IMR-90 (cell line): ENCODE measurements at regions not wholly inside any gene's neighbourhood (a gene's known extent, or its start where the extent isn't known, plus 50 kb on each side); places are given as distances from the start of the nearest gene placed in this dataset.

Experiments used
- CHD1 ChIP-seq: IDR thresholded peaks from 2 replicates; pipeline ENCODE4 v1.6.1; 2012; ENCODE audit warnings: low read depth, low read length, improper control_type of control experiment
- POLR2A ChIP-seq: IDR thresholded peaks from 2 replicates; pipeline ENCODE4 v1.6.1; 2012; ENCODE audit warnings: mild to moderate bottlenecking, low read depth, low read length
- TF ChIP-seq, protein P1 (sequence below): conservative IDR thresholded peaks from 2 replicates; pipeline ENCODE4 v1.5.1; 2012; ENCODE audit warnings: mild to moderate bottlenecking, low read depth, low read length, improper control_type of control experiment

GRCh38 chr14:89489761-89490437 is 72.9 kb upstream of the FOXN3 start:
- TF ChIP-seq, protein P1, sequence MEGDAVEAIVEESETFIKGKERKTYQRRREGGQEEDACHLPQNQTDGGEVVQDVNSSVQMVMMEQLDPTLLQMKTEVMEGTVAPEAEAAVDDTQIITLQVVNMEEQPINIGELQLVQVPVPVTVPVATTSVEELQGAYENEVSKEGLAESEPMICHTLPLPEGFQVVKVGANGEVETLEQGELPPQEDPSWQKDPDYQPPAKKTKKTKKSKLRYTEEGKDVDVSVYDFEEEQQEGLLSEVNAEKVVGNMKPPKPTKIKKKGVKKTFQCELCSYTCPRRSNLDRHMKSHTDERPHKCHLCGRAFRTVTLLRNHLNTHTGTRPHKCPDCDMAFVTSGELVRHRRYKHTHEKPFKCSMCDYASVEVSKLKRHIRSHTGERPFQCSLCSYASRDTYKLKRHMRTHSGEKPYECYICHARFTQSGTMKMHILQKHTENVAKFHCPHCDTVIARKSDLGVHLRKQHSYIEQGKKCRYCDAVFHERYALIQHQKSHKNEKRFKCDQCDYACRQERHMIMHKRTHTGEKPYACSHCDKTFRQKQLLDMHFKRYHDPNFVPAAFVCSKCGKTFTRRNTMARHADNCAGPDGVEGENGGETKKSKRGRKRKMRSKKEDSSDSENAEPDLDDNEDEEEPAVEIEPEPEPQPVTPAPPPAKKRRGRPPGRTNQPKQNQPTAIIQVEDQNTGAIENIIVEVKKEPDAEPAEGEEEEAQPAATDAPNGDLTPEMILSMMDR = no peak
- TF ChIP-seq CHD1 (no peak), POLR2A (no peak)
